GM12878 (cell line): ENCODE measurements at regions not wholly inside any gene's neighbourhood (a gene's known extent, or its start where the extent isn't known, plus 50 kb on each side); places are given as distances from the start of the nearest gene placed in this dataset.
A peak's percentile ranks its signal among the peaks of the same experiment; 100 is the strongest.

ENCODE experiments used
- CBX3 ChIP-seq: fragments of 200-600 bp; sonication (generic); IDR thresholded peaks from 2 replicates; pipeline ENCODE4 v1.6.1; 2016; ENCODE audit warnings: low read depth, borderline replicate concordance
- EP300 ChIP-seq, 2 experiments: fragments of 150-350 bp in 1 of 2; IDR thresholded peaks; 2 replicates each; pipeline ENCODE4 v1.6.1; 2011 to 2012; ENCODE audit warnings: low read depth in 2 of 2, low read length in 2 of 2, borderline replicate concordance in 1 of 2, improper control_type of control experiment in 1 of 2, inconsistent platforms in 1 of 2; ENCODE audit not compliant: control insufficient read depth in 1 of 2
- FOS ChIP-seq: IDR thresholded peaks from 3 replicates; pipeline ENCODE4 v1.6.1; 2011; ENCODE audit warnings: borderline replicate concordance; ENCODE audit not compliant: insufficient read length; ENCODE audit errors: extremely low read depth
- GATAD2B ChIP-seq: fragments of 450-650 bp; conservative IDR thresholded peaks from 2 replicates; pipeline ENCODE4 v1.6.1; 2017; ENCODE audit warnings: low read depth, mild to moderate bottlenecking, moderate library complexity
- IKZF1 ChIP-seq: fragments of 450-650 bp; conservative IDR thresholded peaks from 2 replicates; pipeline ENCODE4 v1.6.1; 2017; ENCODE audit warnings: antibody characterized with exemption, mild to moderate bottlenecking
- IKZF2 ChIP-seq, 2 experiments: fragments of 450-650 bp; IDR thresholded peaks; 2 replicates each; pipeline ENCODE4 v1.6.1; 2017; ENCODE audit warnings: mild to moderate bottlenecking in 2 of 2, moderate library complexity in 2 of 2
- LARP7 ChIP-seq: fragments of 450-650 bp; IDR thresholded peaks from 2 replicates; pipeline ENCODE4 v1.6.1; 2017; ENCODE audit warnings: mild to moderate bottlenecking
- MTA2 ChIP-seq: fragments of 450-650 bp; IDR thresholded peaks from 2 replicates; pipeline ENCODE4 v1.6.1; 2016; ENCODE audit warnings: low read depth, mild to moderate bottlenecking, moderate library complexity
- MTA3 ChIP-seq: IDR thresholded peaks from 2 replicates; pipeline ENCODE4 v1.6.1; 2012; ENCODE audit warnings: low read length, inconsistent platforms, borderline replicate concordance
- MXI1 ChIP-seq: fragments of 150-350 bp; IDR thresholded peaks from 2 replicates; pipeline ENCODE4 v1.6.1; 2011; ENCODE audit warnings: low read depth, mild to moderate bottlenecking, inconsistent platforms, low read length, improper control_type of control experiment
- POLR2A ChIP-seq: IDR thresholded peaks from 2 replicates; pipeline ENCODE4 v1.6.1; 2011; ENCODE audit warnings: low read depth, mild to moderate bottlenecking, low read length
- RUNX3 ChIP-seq: IDR thresholded peaks from 2 replicates; pipeline ENCODE4 v1.6.1; 2012; ENCODE audit warnings: low read length, inconsistent platforms
- SMAD1 ChIP-seq: fragments of 450-650 bp; IDR thresholded peaks from 2 replicates; pipeline ENCODE4 v1.6.1; 2018; ENCODE audit warnings: mild to moderate bottlenecking, low read depth; ENCODE audit not compliant: partially characterized antibody
- SP1 ChIP-seq: IDR thresholded peaks from one replicate; pipeline ENCODE4 v1.6.1; 2011; ENCODE audit warnings: low read depth, low read length
- STAT1 ChIP-seq: fragments of 450-650 bp; conservative IDR thresholded peaks from 2 replicates; pipeline ENCODE4 v1.6.1; 2014; ENCODE audit warnings: antibody characterized with exemption, mild to moderate bottlenecking
- YBX1 ChIP-seq: fragments of 450-650 bp; IDR thresholded peaks from 2 replicates; pipeline ENCODE4 v1.6.1; 2016; ENCODE audit warnings: antibody characterized with exemption
- ZBTB4 ChIP-seq: fragments of 450-650 bp; formaldehyde crosslinking; IDR thresholded peaks from 2 replicates; pipeline ENCODE4 v1.4.0; 2022; ENCODE audit warnings: mild to moderate bottlenecking, moderate library complexity
- ZNF384 ChIP-seq: IDR thresholded peaks from 2 replicates; pipeline ENCODE4 v1.6.1; 2012; ENCODE audit warnings: low read depth, mild to moderate bottlenecking, low read length, improper control_type of control experiment, borderline replicate concordance
- TF ChIP-seq, protein P1 (sequence below): fragments of 450-650 bp; IDR thresholded peaks from 2 replicates; pipeline ENCODE4 v1.6.1; 2014; ENCODE audit warnings: mild to moderate bottlenecking
- TF ChIP-seq, protein P2 (sequence below): fragments of 450-650 bp; IDR thresholded peaks from 2 replicates; pipeline ENCODE4 v1.6.1; 2017; ENCODE audit warnings: mild to moderate bottlenecking, moderate library complexity
- TF ChIP-seq, protein P3 (sequence below): fragments of 450-650 bp; IDR thresholded peaks from 2 replicates; pipeline ENCODE4 v1.6.1; 2017; ENCODE audit warnings: low read depth, mild to moderate bottlenecking, moderate library complexity

DNA sequence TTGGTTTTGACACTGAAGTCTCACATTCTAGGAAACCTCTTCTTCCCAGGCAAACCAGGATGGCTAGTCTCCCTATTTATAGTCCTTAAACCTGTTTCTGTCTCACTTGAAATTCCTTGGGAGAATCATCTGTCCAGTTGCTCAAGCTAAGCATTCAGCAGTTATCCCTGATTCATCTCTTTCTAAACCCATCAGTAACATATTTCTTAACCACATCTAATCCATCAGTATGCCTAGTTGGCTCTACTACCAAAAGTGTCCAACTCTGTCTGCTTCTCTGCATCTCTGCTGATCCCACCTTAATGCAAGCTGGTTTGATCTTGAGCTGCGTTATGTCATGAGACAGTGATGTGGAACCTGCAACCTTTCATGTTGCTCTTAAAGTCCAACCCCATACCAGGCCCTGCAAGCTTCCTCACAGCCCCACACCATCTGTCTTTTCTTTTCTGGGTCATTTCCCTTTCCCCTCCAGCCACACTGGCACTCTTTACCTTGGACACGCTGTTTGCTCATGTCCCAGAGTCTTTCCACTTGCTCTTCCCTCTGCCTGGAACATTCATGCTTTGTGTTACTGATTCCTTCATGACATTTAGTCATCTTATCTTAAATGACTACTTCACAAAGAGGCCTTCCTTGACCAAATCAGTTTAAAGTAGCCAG, 380.8 kb upstream of the RGS6 start (continued):
- TF ChIP-seq GATAD2B (no peak), POLR2A (0 out of 2 replicates have a peak, but pooled peaks have one; percentile 34), EP300 (IDR thresholded peaks at IDR 0.05; ENCODE audit: borderline replicate concordance in 1 of 2, control insufficient read depth in 1 of 2, low read depth in 2 of 2, low read length in 2 of 2) (no peak), SMAD1 (no peak), MTA2 (no peak), IKZF2 (IDR thresholded peaks at IDR 0.05) (peak in 1 of 2 experiments; percentile 16; a peak in 1 of 4 replicates), RUNX3 (no peak), IKZF1 (no peak), STAT1 (no peak), LARP7 (0 out of 2 replicates have a peak, but pooled peaks have one; percentile 29), YBX1 (no peak), ZNF384 (no peak), MXI1 (no peak), SP1 (no peak), MTA3 (no peak), FOS (no peak), CBX3 (no peak), ZBTB4 (CRISPR knock-in tag) (no peak)
- TF ChIP-seq, protein P1, sequence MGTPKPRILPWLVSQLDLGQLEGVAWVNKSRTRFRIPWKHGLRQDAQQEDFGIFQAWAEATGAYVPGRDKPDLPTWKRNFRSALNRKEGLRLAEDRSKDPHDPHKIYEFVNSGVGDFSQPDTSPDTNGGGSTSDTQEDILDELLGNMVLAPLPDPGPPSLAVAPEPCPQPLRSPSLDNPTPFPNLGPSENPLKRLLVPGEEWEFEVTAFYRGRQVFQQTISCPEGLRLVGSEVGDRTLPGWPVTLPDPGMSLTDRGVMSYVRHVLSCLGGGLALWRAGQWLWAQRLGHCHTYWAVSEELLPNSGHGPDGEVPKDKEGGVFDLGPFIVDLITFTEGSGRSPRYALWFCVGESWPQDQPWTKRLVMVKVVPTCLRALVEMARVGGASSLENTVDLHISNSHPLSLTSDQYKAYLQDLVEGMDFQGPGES, result no peak
- TF ChIP-seq, protein P2, sequence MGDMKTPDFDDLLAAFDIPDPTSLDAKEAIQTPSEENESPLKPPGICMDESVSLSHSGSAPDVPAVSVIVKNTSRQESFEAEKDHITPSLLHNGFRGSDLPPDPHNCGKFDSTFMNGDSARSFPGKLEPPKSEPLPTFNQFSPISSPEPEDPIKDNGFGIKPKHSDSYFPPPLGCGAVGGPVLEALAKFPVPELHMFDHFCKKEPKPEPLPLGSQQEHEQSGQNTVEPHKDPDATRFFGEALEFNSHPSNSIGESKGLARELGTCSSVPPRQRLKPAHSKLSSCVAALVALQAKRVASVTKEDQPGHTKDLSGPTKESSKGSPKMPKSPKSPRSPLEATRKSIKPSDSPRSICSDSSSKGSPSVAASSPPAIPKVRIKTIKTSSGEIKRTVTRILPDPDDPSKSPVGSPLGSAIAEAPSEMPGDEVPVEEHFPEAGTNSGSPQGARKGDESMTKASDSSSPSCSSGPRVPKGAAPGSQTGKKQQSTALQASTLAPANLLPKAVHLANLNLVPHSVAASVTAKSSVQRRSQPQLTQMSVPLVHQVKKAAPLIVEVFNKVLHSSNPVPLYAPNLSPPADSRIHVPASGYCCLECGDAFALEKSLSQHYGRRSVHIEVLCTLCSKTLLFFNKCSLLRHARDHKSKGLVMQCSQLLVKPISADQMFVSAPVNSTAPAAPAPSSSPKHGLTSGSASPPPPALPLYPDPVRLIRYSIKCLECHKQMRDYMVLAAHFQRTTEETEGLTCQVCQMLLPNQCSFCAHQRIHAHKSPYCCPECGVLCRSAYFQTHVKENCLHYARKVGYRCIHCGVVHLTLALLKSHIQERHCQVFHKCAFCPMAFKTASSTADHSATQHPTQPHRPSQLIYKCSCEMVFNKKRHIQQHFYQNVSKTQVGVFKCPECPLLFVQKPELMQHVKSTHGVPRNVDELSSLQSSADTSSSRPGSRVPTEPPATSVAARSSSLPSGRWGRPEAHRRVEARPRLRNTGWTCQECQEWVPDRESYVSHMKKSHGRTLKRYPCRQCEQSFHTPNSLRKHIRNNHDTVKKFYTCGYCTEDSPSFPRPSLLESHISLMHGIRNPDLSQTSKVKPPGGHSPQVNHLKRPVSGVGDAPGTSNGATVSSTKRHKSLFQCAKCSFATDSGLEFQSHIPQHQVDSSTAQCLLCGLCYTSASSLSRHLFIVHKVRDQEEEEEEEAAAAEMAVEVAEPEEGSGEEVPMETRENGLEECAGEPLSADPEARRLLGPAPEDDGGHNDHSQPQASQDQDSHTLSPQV, result no peak
- TF ChIP-seq, protein P3, sequence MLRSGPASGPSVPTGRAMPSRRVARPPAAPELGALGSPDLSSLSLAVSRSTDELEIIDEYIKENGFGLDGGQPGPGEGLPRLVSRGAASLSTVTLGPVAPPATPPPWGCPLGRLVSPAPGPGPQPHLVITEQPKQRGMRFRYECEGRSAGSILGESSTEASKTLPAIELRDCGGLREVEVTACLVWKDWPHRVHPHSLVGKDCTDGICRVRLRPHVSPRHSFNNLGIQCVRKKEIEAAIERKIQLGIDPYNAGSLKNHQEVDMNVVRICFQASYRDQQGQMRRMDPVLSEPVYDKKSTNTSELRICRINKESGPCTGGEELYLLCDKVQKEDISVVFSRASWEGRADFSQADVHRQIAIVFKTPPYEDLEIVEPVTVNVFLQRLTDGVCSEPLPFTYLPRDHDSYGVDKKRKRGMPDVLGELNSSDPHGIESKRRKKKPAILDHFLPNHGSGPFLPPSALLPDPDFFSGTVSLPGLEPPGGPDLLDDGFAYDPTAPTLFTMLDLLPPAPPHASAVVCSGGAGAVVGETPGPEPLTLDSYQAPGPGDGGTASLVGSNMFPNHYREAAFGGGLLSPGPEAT, result no peak
